ENCODE measurements at regions not wholly inside any gene's neighbourhood (a gene's known extent, or its start where the extent isn't known, plus 50 kb on each side); places are given as distances from the start of the nearest gene placed in this dataset.
"Not testable (repeated sequence)": the region's sequence is repeated elsewhere in the genome, so short reads cannot be mapped to it uniquely, and the experiment has no call there.

GRCh38 chr6:40692337-40692736 is 105.2 kb upstream of the LRFN2 start:
- no peak for DNase-seq (ENCODE audit: low spot score)

GRCh38 chr6:40689185-40689584 is 102.0 kb upstream of the LRFN2 start:
- no peak for DNase-seq (ENCODE audit: low spot score)

- DNase-seq (ENCODE audit: low spot score): peak; percentile 16
Observed at GRCh38 chr6:40688214-40688761, 101.1 kb upstream of the LRFN2 start.

- peak; percentile 12 for DNase-seq (ENCODE audit: low spot score)
Observed at GRCh38 chr6:40685862-40686261, 98.7 kb upstream of the LRFN2 start.

- no peak for DNase-seq (ENCODE audit: low spot score)
Observed at GRCh38 chr6:40681622-40682021, 94.5 kb upstream of the LRFN2 start.

- DNase-seq (ENCODE audit: low spot score): no peak
Observed at GRCh38 chr6:40678941-40679340, 91.8 kb upstream of the LRFN2 start.

- no peak for DNase-seq (ENCODE audit: low spot score)
Observed at GRCh38 chr6:40674170-40674569, 87.0 kb upstream of the LRFN2 start.

- DNase-seq (ENCODE audit: low spot score): no peak
Observed at GRCh38 chr6:40672087-40672486, 84.9 kb upstream of the LRFN2 start.

- no peak for DNase-seq (ENCODE audit: low spot score)
Observed at GRCh38 chr6:40671694-40672050, 84.5 kb upstream of the LRFN2 start.

- DNase-seq (ENCODE audit: low spot score): peak; percentile 44
Observed at GRCh38 chr6:40671001-40671693, 84.0 kb upstream of the LRFN2 start.

- DNase-seq (ENCODE audit: low spot score): no peak
Observed at GRCh38 chr6:40669343-40669742, 82.2 kb upstream of the LRFN2 start.

GRCh38 chr6:40668203-40668602 is 81.0 kb upstream of the LRFN2 start:
- DNase-seq (ENCODE audit: low spot score): no peak

GRCh38 chr6:40666530-40666929 is 79.4 kb upstream of the LRFN2 start:
- no peak for DNase-seq (ENCODE audit: low spot score)

- DNase-seq (ENCODE audit: low spot score): no peak
Observed at GRCh38 chr6:40661726-40662125, 74.6 kb upstream of the LRFN2 start.

- not testable (repeated sequence) for DNase-seq (ENCODE audit: low spot score)
Observed at GRCh38 chr6:40656772-40657171, 69.6 kb upstream of the LRFN2 start.

- DNase-seq (ENCODE audit: low spot score): no peak
Observed at GRCh38 chr6:40654828-40655227, 67.7 kb upstream of the LRFN2 start.

GRCh38 chr6:40645043-40645442 is 57.9 kb upstream of the LRFN2 start:
- no peak for DNase-seq (ENCODE audit: low spot score)

- DNase-seq (ENCODE audit: low spot score): no peak
Observed at GRCh38 chr6:40642837-40643236, 55.7 kb upstream of the LRFN2 start.

GRCh38 chr6:40642190-40642589 is 55.0 kb upstream of the LRFN2 start:
- no peak for DNase-seq (ENCODE audit: low spot score)

GRCh38 chr6:40640599-40641227 is 53.5 kb upstream of the LRFN2 start:
- DNase-seq (ENCODE audit: low spot score): peak; percentile 12

Data from mucosa of gallbladder (tissue), 1 donor.